MV-4-11 (cell line): ENCODE measurements at regions not wholly inside any gene's neighbourhood (a gene's known extent, or its start where the extent isn't known, plus 50 kb on each side); places are given as distances from the start of the nearest gene placed in this dataset.
"Not testable (repeated sequence)": the region's sequence is repeated elsewhere in the genome, so short reads cannot be mapped to it uniquely, and the experiment has no call there.

ENCODE experiments used
- DNase-seq: peaks from one replicate; lab custom pipeline; 2025; lab: John Stamatoyannopoulos, UW

DNA sequence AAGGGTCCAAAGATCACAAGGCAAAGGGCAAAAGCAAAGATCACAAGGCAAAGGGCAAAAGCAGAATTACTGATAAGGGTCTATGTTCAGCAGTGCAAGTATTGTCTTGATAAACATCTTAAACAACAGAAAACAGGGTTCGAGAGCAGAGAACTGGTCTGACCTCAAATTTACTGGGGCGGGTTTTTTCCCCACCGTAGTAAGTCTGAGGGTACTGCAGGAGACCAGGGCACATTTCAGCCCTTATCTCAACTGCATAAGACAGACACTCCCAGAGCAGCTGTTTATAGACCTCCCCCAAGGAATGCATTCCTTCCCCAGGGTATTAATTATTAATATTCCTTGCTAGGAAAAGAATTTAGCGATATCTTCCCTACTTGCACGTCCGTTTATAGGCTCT, 61.3 kb downstream of the ZNF860 start:
- not testable (repeated sequence) for DNase-seq

DNA sequence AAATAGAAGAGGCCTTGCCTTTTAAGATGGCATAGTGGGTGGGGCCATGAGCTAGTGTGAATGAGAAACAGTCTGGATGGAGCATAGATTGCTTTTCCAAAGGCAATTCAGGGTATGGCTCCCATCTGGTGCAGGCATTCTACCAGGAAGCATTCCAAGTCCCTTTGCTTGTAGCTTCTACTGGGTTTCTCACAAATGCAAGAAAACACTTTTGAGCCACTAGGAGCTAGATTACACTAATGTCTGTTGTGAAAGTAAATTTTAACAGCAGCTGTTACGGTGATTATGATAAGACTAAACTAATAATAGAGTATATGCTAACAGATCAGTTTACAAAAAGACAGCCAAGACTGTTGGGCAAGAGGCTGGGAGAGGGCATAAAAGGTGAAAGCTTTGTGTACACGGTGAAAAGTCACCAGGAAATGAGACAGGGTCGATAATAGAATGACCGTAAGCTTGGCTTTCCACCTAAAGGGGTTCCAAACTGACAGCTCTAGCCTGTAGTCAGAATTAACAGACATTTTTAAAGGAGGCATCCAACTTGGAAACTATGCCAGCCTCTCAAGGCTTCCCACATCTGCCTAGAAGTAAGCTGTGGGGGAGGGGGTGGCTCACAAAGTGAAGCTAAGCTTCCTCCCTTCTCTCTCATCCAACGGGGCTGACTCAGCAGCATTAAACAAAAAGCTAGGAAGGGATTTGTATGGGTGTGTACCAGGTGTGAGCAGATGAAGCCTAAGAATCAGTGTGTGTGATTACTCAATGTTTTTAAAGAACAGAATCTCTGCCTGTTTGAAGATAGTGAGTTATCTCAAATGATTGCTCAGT, 61.1 kb upstream of the GPD1L start:
- DNase-seq: no peak

DNA sequence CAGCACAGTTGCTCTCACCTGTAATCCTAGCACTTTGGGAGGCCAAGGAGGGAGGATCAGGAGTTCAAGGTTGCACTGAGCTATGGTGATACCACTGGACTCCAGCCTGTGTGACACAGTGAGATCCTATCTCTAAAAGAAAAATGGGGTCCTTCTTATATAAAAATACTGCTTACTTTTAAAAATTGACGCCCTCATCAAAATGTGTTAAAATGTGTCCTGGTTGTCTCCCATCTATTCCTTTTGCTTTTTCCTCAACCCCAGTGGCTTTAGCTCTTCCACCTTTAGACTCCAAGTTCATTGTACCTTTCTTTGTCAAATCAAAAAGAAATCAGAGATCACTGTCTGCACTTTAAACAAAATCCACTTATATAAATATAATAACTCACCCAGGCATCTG, 60.3 kb upstream of the GPD1L start:
- no peak for DNase-seq

DNA sequence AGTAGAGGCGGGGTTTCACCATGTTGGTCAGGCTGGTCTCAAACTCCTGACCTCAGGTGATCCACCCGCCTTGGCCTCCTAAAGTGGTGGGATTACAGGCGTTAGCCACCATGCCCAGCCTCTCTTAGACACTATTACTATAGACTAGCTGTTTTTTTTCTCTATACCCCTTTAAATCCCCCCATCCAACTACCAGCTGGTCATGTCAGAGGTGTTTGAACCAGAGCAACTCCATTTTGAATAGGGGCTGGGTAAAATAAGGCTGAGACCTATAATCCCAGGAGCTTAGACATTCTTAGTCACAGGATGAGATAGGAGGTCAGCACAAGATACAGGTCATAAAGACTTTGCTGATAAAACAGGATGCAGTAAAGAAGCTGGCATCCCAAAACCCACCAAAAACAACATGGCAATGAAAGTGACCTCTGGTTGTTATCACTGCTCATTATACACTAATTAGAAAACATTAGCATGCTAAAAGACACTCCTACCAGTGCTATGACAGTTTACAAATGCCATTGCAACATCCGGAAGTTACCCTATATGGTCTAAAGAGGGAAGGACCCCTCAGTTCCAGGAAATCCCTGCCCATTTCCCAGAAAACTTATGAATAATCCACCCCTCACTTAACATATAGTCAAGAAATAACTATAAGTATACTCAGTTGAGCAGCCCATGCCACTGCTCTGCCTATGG, 57.8 kb upstream of the GPD1L start:
- peak; percentile 15 for DNase-seq

DNA sequence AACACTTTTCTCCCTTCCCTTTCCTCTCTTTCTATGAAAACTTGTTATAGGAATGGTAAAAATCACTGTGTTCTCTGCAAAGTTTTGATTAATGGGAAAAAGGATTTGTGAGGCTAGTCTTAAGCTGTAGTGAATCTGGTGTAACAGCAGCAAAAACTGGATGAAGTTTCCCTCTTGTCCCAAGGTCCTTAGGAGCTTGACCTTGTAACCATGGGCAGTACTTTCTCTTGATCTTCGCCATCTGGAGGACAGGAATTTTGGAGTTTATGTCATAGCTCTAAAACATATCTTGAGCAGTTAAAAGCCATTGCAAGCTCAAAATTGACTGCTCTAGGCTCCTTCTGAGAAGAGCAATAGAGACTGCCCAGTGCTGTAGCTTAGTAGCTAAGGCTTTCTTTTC, 56.5 kb upstream of the GPD1L start:
- no peak for DNase-seq

DNA sequence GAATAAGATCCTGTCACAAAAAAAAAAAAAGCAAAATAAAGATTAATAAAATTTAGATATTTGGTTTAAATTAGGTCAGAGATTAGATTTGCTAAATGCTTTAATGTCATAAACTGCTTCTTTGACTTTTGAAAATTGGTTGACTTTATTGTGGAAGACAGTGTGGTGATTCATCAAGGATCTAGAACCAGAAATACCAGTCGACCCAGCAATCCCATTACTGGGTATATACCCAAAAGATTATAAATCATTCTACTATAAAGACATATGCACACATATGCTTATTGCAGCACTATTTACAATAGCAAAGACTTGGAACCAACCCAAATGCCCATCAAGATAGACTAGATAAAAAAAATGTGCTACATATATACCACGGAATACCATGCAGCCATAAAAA, 54.2 kb upstream of the GPD1L start:
- not testable (repeated sequence) for DNase-seq

DNA sequence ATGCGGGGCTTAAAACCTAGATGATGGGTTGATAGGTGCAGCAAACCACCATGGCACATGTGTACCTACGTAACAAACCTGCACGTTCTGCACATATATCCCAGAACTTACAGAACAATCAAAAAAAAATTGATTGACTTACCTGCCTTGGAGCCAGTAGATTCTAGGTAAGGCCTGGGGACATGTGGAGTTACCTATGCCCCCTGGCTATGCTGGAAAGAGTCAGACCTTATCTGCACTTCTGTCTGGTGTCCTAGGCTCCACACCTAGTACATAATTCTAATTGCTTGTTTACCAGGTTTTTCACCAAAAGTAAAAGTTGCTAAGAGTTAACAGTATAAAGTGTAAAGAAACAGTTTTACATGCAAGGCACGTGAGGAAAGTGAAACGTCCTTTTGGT, 53.6 kb upstream of the GPD1L start:
- not testable (repeated sequence) for DNase-seq

DNA sequence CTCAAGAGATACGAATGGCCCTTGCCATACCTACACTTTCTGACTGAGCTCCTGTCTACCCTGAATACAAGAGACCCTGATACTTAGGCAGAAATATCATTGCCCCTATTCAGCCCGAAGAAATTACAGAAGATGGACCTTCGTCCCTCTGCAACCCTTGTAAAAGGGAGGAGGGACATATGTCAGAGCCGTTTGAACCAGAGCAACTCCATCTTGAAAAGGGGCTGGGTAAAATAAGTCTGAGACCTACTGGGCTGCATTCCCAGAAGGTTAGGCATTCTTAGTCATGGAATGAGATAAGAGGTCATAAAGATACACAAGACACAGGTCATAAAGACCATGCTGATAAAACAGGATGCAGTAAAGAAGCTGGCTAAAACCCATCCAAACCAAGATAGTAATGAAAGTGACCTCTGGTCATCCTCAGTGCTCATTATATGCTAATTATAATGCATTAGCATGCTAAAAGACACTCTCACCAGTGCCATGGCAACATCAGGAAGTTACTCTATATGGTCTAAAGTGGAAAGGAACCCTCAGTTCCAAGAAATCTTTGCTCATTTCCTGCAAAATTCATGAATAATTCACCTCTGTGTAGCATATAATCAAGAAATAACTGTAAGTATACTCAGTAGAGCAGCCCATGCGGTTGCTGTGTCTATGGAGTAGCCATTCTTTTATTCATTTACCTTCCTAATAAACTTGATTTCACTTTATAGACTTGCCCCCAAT, 49.7 kb upstream of the GPD1L start:
- DNase-seq: no peak
